Stimulated activated naive CD8-positive, alpha-beta T cell treated with anti-CD3 and anti-CD28 coated beads, Interleukin-15, Interleukin-2, amounts not matched to agents 100 ng/mL and 50 ng/mL, for 24 hours (primary cell): ENCODE measurements at regions not wholly inside any gene's neighbourhood (a gene's known extent, or its start where the extent isn't known, plus 50 kb on each side); places are given as distances from the start of the nearest gene placed in this dataset.

Source experiments
- H3K27ac Mint-ChIP-seq: one replicate; pipeline ENCODE4 v1.8.0; 2021; ENCODE audit warnings: mild to moderate bottlenecking, mixed read lengths
- H3K27me3 Mint-ChIP-seq: one replicate; pipeline ENCODE4 v1.8.0; 2021; ENCODE audit warnings: mixed read lengths
- H3K36me3 Mint-ChIP-seq: one replicate; pipeline ENCODE4 v1.8.0; 2021; ENCODE audit warnings: low read depth, mixed read lengths
- H3K4me1 Mint-ChIP-seq: one replicate; pipeline ENCODE4 v1.8.0; 2021; ENCODE audit warnings: low read depth, mixed read lengths
- H3K4me3 Mint-ChIP-seq: one replicate; pipeline ENCODE4 v1.8.0; 2021; ENCODE audit warnings: mild to moderate bottlenecking, mixed read lengths
- H3K9me3 Mint-ChIP-seq: one replicate; pipeline ENCODE4 v1.8.0; 2021; ENCODE audit warnings: mixed read lengths

GRCh38 chr12:107311682-107312081 is 218.3 kb upstream of the CRY1 start:
- H3K9me3 Mint-ChIP-seq: no peaks in the 10 kb centered on the region

GRCh38 chr12:107317751-107318555 is 224.6 kb upstream of the CRY1 start:
- Mint-ChIP-seq H3K36me3 (peaks cover 5% of the 10 kb centered on the region), H3K4me1 (peaks cover 41% of the 10 kb centered on the region), H3K9me3 (no peaks in the 10 kb centered on the region), H3K27ac (peak overlapping the region; percentile 52), H3K27me3 (peaks cover 25% of the 10 kb centered on the region), H3K4me3 (peak overlapping the region; percentile 87)

More at GRCh38 chr12:107311682-107312081, 218.3 kb upstream of the CRY1 start:
- Mint-ChIP-seq H3K27ac (no peak overlapping the region), H3K4me1 (peaks cover 23% of the 10 kb centered on the region), H3K4me3 (no peak overlapping the region), H3K36me3 (no peaks in the 10 kb centered on the region), H3K27me3 (peaks cover 23% of the 10 kb centered on the region)

DNA sequence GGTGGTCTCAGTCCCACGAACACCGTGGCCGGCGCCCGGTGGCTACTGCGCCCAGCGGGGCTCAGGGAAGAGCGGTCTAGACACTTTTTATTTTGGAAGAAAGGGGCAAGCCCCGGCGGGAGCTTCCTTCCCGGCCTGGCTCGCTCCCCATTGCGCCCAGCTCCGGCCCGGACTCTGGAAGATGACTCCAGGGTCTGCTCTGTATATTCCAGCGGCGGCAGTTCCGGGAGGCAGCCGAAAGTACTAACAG is 225.1 kb upstream of the CRY1 start:
- Mint-ChIP-seq H3K27me3 (peaks cover 25% of the 10 kb centered on the region), H3K4me3 (peak overlapping the region; percentile 87), H3K27ac (no peak overlapping the region), H3K36me3 (peaks cover 5% of the 10 kb centered on the region), H3K9me3 (no peaks in the 10 kb centered on the region), H3K4me1 (peaks cover 42% of the 10 kb centered on the region)

- H3K4me1 Mint-ChIP-seq: peaks cover 45% of the 10 kb centered on the region
- H3K9me3 Mint-ChIP-seq: no peaks in the 10 kb centered on the region
- peaks cover 24% of the 10 kb centered on the region for H3K27me3 Mint-ChIP-seq
- H3K36me3 Mint-ChIP-seq: peaks cover 5% of the 10 kb centered on the region
- peak overlapping the region; percentile 87 for H3K4me3 Mint-ChIP-seq
- H3K27ac Mint-ChIP-seq: peak overlapping the region; percentile 70
These were observed 225.6 kb upstream of the CRY1 start for GRCh38 chr12:107318806-107319532.

GRCh38 chr12:107319533-107320032 is 226.2 kb upstream of the CRY1 start:
- Mint-ChIP-seq H3K27ac (peak overlapping the region; percentile 70), H3K9me3 (no peaks in the 10 kb centered on the region), H3K27me3 (peaks cover 18% of the 10 kb centered on the region), H3K4me1 (peaks cover 48% of the 10 kb centered on the region), H3K36me3 (peaks cover 5% of the 10 kb centered on the region), H3K4me3 (peak overlapping the region; percentile 94)

GRCh38 chr12:107320033-107320928 is 226.9 kb upstream of the CRY1 start:
- peaks cover 50% of the 10 kb centered on the region for H3K4me1 Mint-ChIP-seq
- peaks cover 5% of the 10 kb centered on the region for H3K36me3 Mint-ChIP-seq
- peak overlapping the region; percentile 98 for H3K27ac Mint-ChIP-seq
- no peaks in the 10 kb centered on the region for H3K9me3 Mint-ChIP-seq
- H3K4me3 Mint-ChIP-seq: peak overlapping the region; percentile 94
- H3K27me3 Mint-ChIP-seq: peaks cover 11% of the 10 kb centered on the region

DNA sequence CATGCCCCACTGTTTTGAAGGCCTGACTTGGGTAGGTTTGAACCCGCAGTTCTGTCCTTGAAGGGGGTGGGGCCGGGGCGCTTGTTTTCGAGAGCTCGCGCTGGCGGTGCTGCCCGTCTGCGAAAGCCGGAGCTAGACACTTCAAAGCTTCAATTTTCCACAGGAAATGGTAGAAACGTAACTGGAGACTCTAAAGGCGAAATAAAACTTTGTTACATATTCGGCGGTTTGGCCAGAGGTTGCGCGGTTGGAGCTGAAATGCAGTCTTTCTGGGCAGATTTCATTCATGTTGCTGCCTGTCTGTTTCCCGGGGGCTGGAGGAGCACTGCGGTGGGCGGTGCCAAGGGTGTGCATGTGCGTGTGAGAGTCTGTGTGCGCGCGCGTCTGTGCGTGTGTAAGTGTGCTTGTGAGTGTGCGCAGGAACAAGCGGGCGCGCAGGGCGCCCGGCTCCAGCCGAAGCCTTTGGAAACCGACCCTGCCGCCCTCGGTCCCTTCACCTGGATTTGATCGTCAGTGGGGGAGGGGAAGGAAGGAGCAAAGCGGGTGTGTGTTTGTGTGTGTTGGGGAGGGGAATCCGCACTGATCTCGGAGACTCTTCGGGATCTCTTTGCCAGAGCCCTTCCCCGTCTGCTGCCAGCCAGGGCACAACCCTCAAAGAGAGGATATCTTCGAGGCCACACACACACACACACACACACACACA is 227.7 kb upstream of the CRY1 start:
- H3K9me3 Mint-ChIP-seq: no peaks in the 10 kb centered on the region
- H3K36me3 Mint-ChIP-seq: peaks cover 5% of the 10 kb centered on the region
- H3K27ac Mint-ChIP-seq: peak overlapping the region; percentile 98
- H3K27me3 Mint-ChIP-seq: peaks cover 7% of the 10 kb centered on the region
- peak overlapping the region; percentile 94 for H3K4me3 Mint-ChIP-seq
- H3K4me1 Mint-ChIP-seq: peaks cover 50% of the 10 kb centered on the region

DNA sequence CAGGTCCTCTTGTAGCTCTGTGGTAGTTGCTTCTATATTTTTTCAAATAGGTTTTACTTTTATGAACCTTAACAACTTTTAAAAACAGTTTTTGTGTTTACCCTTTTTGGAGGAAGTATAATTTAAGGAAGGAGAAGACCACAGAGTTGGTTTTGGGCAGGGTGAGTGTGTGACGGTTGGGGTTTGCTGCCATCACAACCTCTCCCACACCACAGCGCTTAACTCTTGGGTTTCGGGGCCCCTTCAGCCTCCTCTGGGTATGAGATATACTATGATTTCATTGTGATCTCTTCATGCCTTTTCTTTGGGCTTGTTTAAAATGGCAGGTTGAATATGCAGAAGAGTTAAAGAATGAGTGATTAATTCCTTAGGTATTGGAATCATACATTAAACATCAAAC is 228.7 kb upstream of the CRY1 start:
- Mint-ChIP-seq H3K4me3 (peak overlapping the region; percentile 94), H3K36me3 (peaks cover 5% of the 10 kb centered on the region), H3K9me3 (no peaks in the 10 kb centered on the region), H3K27me3 (peaks cover 2% of the 10 kb centered on the region), H3K27ac (peak overlapping the region; percentile 98), H3K4me1 (peaks cover 59% of the 10 kb centered on the region)

GRCh38 chr12:107325075-107325608 is 231.8 kb upstream of the CRY1 start:
- Mint-ChIP-seq H3K36me3 (peaks cover 9% of the 10 kb centered on the region), H3K27ac (no peak overlapping the region), H3K27me3 (no peaks in the 10 kb centered on the region)

GRCh38 chr12:107326237-107326636 is 232.9 kb upstream of the CRY1 start:
- Mint-ChIP-seq H3K4me3 (no peak overlapping the region), H3K36me3 (peaks cover 4% of the 10 kb centered on the region), H3K27me3 (no peaks in the 10 kb centered on the region), H3K27ac (no peak overlapping the region), H3K4me1 (peaks cover 84% of the 10 kb centered on the region), H3K9me3 (no peaks in the 10 kb centered on the region)

More at GRCh38 chr12:107325075-107325608, 231.8 kb upstream of the CRY1 start:
- Mint-ChIP-seq H3K9me3 (no peaks in the 10 kb centered on the region), H3K4me3 (no peak overlapping the region), H3K4me1 (peaks cover 84% of the 10 kb centered on the region)

GRCh38 chr12:107327651-107328182 is 234.4 kb upstream of the CRY1 start:
- Mint-ChIP-seq H3K27ac (no peak overlapping the region), H3K4me3 (no peak overlapping the region), H3K27me3 (no peaks in the 10 kb centered on the region), H3K9me3 (no peaks in the 10 kb centered on the region), H3K4me1 (peaks cover 84% of the 10 kb centered on the region), H3K36me3 (peaks cover 4% of the 10 kb centered on the region)

- no peak overlapping the region for H3K27ac Mint-ChIP-seq
- no peak overlapping the region for H3K4me3 Mint-ChIP-seq
- no peaks in the 10 kb centered on the region for H3K9me3 Mint-ChIP-seq
- peaks cover 84% of the 10 kb centered on the region for H3K4me1 Mint-ChIP-seq
- no peaks in the 10 kb centered on the region for H3K27me3 Mint-ChIP-seq
- H3K36me3 Mint-ChIP-seq: peaks cover 4% of the 10 kb centered on the region
These were observed 235.2 kb upstream of the CRY1 start for GRCh38 chr12:107328442-107329133.

- Mint-ChIP-seq H3K4me3 (peak overlapping the region; percentile 58), H3K36me3 (peaks cover 12% of the 10 kb centered on the region), H3K27ac (peak overlapping the region; percentile 96), H3K9me3 (no peaks in the 10 kb centered on the region), H3K4me1 (peaks cover 85% of the 10 kb centered on the region), H3K27me3 (no peaks in the 10 kb centered on the region)
These were observed 236.4 kb upstream of the CRY1 start for GRCh38 chr12:107329569-107330324.
